K562 (cell line): ENCODE measurements at regions not wholly inside any gene's neighbourhood (a gene's known extent, or its start where the extent isn't known, plus 50 kb on each side); places are given as distances from the start of the nearest gene placed in this dataset.

Source experiments
- CCNT2 ChIP-seq: IDR thresholded peaks from 2 replicates; pipeline ENCODE4 v1.6.1; 2011; ENCODE audit warnings: borderline replicate concordance, low read depth, mild to moderate bottlenecking, moderate library complexity, mixed read lengths, low read length; ENCODE audit not compliant: insufficient read length; ENCODE audit errors: extremely low read depth
- MCM2 ChIP-seq: fragments of 450-650 bp; IDR thresholded peaks from 2 replicates; pipeline ENCODE4 v1.6.1; 2017; ENCODE audit warnings: low read depth, mild to moderate bottlenecking
- MGA ChIP-seq: fragments of 450-650 bp; IDR thresholded peaks from 2 replicates; pipeline ENCODE4 v1.6.1; 2016; ENCODE audit warnings: mild to moderate bottlenecking, moderate library complexity
- PHF8 ChIP-seq: fragments of 200-600 bp; sonication (generic); IDR thresholded peaks from 2 replicates; pipeline ENCODE4 v1.6.1; 2012; ENCODE audit warnings: mixed run types, mild to moderate bottlenecking, inconsistent platforms, low read length, moderate library complexity, borderline replicate concordance
- RAD21 ChIP-seq, 2 experiments: fragments of 250-450 bp in 1 of 2; fragments of 450-650 bp in 1 of 2; sonication (Bioruptor Pico) in 1 of 2; formaldehyde crosslinking in 1 of 2; IDR thresholded peaks in 1 of 2; conservative IDR thresholded peaks in 1 of 2; 2 replicates each; pipeline versions ENCODE4 v1.4.0 to v1.8.0; 2020 to 2022; ENCODE audit warnings: mild to moderate bottlenecking in 2 of 2, moderate library complexity in 1 of 2
- ZNF57 ChIP-seq: fragments of 450-650 bp; formaldehyde crosslinking; IDR thresholded peaks from 2 replicates; pipeline ENCODE4 v1.4.0; 2020; ENCODE audit warnings: mild to moderate bottlenecking, moderate library complexity

- TF ChIP-seq MGA (no peak), RAD21 (CRISPR knock-in tag; conservative IDR thresholded peaks at IDR 0.05 in 1 of 2, IDR thresholded peaks at IDR 0.05 in 1 of 2) (0 out of 4 replicates have a peak, but pooled peaks have one; percentile 6 to 15), CCNT2 (no peak), PHF8 (no peak), ZNF57 (CRISPR knock-in tag) (no peak), MCM2 (no peak)
These were observed 77.8 kb downstream of the RDH14 start (continued) for GRCh38 chr2:18482666-18483065.
